CD14-positive monocyte (primary cell): ENCODE measurements at regions not wholly inside any gene's neighbourhood (a gene's known extent, or its start where the extent isn't known, plus 50 kb on each side); places are given as distances from the start of the nearest gene placed in this dataset.

Source experiments
- DNase-seq, 3 donors: peaks; one replicate each; pipeline ENCODE4 v3.0.0-alpha.2; 2011 to 2022
- H2AFZ ChIP-seq: 2 replicates; pipeline ENCODE4 v1.6.0; 2012; ENCODE audit warnings: mild to moderate bottlenecking, low read depth, low read length, inconsistent platforms; ENCODE audit not compliant: insufficient read depth, poor library complexity, severe bottlenecking
- H3K27ac ChIP-seq, 2 donors: 1 replicate in 1 of 2; 2 replicates in 1 of 2; pipeline ENCODE4 v1.5.1; 2012 to 2013; ENCODE audit warnings: low read length in 2 of 2, control low read depth in 1 of 2, inconsistent platforms in 1 of 2, low read depth in 1 of 2, mild to moderate bottlenecking in 1 of 2
- H3K27me3 ChIP-seq, 2 donors: one replicate each; pipeline versions ENCODE4 v1.6.0 to v1.6.1; 2011 to 2013; ENCODE audit warnings: low read length in 2 of 2; ENCODE audit not compliant: control insufficient read depth in 2 of 2, insufficient read depth in 2 of 2
- H3K36me3 ChIP-seq, 2 donors: replicated peaks in 1 of 2; 1 replicate in 1 of 2; 2 replicates in 1 of 2; pipeline versions ENCODE4 v1.5.1 to v1.6.1; 2012 to 2013; ENCODE audit warnings: low read length in 2 of 2, control low read depth in 1 of 2, inconsistent platforms in 1 of 2, mild to moderate bottlenecking in 1 of 2; ENCODE audit not compliant: insufficient read depth in 2 of 2, control insufficient read depth in 1 of 2
- H3K4me1 ChIP-seq, 2 donors: 1 replicate in 1 of 2; 2 replicates in 1 of 2; pipeline versions ENCODE4 v1.5.1 to v1.6.1; 2012 to 2013; ENCODE audit warnings: low read length in 2 of 2, control low read depth in 1 of 2, inconsistent platforms in 1 of 2, mild to moderate bottlenecking in 1 of 2, moderate library complexity in 1 of 2; ENCODE audit not compliant: insufficient read depth in 2 of 2, control insufficient read depth in 1 of 2
- H3K4me2 ChIP-seq: replicated peaks from 2 replicates; pipeline ENCODE3; 2012; ENCODE audit warnings: low read length, moderate library complexity, mild to moderate bottlenecking; ENCODE audit not compliant: poor library complexity, severe bottlenecking; ENCODE audit errors: extremely low read depth
- H3K4me3 ChIP-seq, 3 experiments: fragments of 200-600 bp in 1 of 3; sonication (generic) in 1 of 3; replicated peaks in 1 of 3; 1 replicate in 2 of 3; 2 replicates in 1 of 3; pipeline ENCODE4 v1.5.1; 2011 to 2013; ENCODE audit warnings: low read length in 3 of 3, mild to moderate bottlenecking in 3 of 3, control low read depth in 2 of 3, low read depth in 2 of 3, inconsistent platforms in 1 of 3, moderate library complexity in 1 of 3
- H3K79me2 ChIP-seq: 2 replicates; pipeline ENCODE4 v1.6.0; 2012; ENCODE audit warnings: mild to moderate bottlenecking, control low read depth, inconsistent platforms, low read length, moderate library complexity; ENCODE audit not compliant: insufficient read depth
- H3K9ac ChIP-seq: 2 replicates; pipeline ENCODE4 v1.6.0; 2017; ENCODE audit warnings: low read length, mild to moderate bottlenecking; ENCODE audit not compliant: insufficient read depth, poor library complexity, severe bottlenecking
- H3K9me3 ChIP-seq, 2 donors: replicated peaks in 1 of 2; 1 replicate in 1 of 2; 2 replicates in 1 of 2; pipeline versions ENCODE4 v1.5.1 to v1.6.1; 2012 to 2013; ENCODE audit warnings: low read length in 2 of 2, control low read depth in 1 of 2; ENCODE audit not compliant: control insufficient read depth in 1 of 2, insufficient read depth in 1 of 2
- H4K20me1 ChIP-seq: 2 replicates; pipeline ENCODE4 v1.6.0; 2012; ENCODE audit warnings: mild to moderate bottlenecking, low read length, control low read depth, moderate library complexity; ENCODE audit not compliant: insufficient read depth
- H3K27ac Mint-ChIP-seq, 7 donors: one replicate each; pipeline ENCODE4 v1.8.0; 2020; ENCODE audit warnings: mild to moderate bottlenecking in 7 of 7, mixed read lengths in 7 of 7, moderate library complexity in 6 of 7, inconsistent platforms in 2 of 7
- H3K27me3 Mint-ChIP-seq, 3 donors: one replicate each; pipeline ENCODE4 v1.8.0; 2021 to 2022; ENCODE audit warnings: low read depth in 3 of 3, mild to moderate bottlenecking in 3 of 3, mixed read lengths in 3 of 3, moderate library complexity in 3 of 3, inconsistent platforms in 1 of 3
- H3K36me3 Mint-ChIP-seq, 2 donors: one replicate each; pipeline ENCODE4 v1.8.0; 2020; ENCODE audit warnings: mixed read lengths in 2 of 2, inconsistent platforms in 1 of 2, mild to moderate bottlenecking in 1 of 2
- H3K4me1 Mint-ChIP-seq: one replicate; pipeline ENCODE4 v1.8.0; 2020; ENCODE audit warnings: mild to moderate bottlenecking, mixed read lengths
- H3K4me3 Mint-ChIP-seq, 2 donors: one replicate each; pipeline ENCODE4 v1.8.0; 2020; ENCODE audit warnings: mild to moderate bottlenecking in 2 of 2, mixed read lengths in 2 of 2, moderate library complexity in 1 of 2
- H3K9me3 Mint-ChIP-seq, 7 donors: one replicate each; pipeline ENCODE4 v1.8.0; 2020 to 2022; ENCODE audit warnings: mixed read lengths in 7 of 7, mild to moderate bottlenecking in 6 of 7, moderate library complexity in 6 of 7, inconsistent platforms in 2 of 7
- CTCF ChIP-seq: fragments of 200-600 bp; IDR thresholded peaks from one replicate; pipeline ENCODE4 v1.8.0; 2022; ENCODE audit warnings: antibody characterized with exemption, mild to moderate bottlenecking
- WGBS: methylation state at CpG from one replicate; pipeline ENCODE4 v1.1.5; 2013; ENCODE audit warnings: missing lambda C conversion rate; ENCODE audit not compliant: insufficient coverage; 5-methylcytosine and 5-hydroxymethylcytosine counted together
- intact Hi-C, 2 donors: fragments of 100-400 bp; cut with micrococcal nuclease; formaldehyde crosslinking; loops; one replicate each; pipeline versions ENCODE4 v1.15.0 to v1.15.1; 2023

- no peaks in the 10 kb centered on the region for H3K9me3 ChIP-seq
- Mint-ChIP-seq H3K4me3 (no peak overlapping the region), H3K36me3 (no peaks in the 10 kb centered on the region), H3K27ac (no peak overlapping the region), H3K27me3 (peaks cover 0 to 2% (median 0%) of the 10 kb centered on the region in 3 donors), H3K4me1 (no peaks in the 10 kb centered on the region), H3K9me3 (no peaks in the 10 kb centered on the region)
- no peaks in the 10 kb centered on the region for H3K36me3 ChIP-seq
- H3K79me2 ChIP-seq: no peaks in the 10 kb centered on the region
- H4K20me1 ChIP-seq: no peaks in the 10 kb centered on the region
- H3K4me2 ChIP-seq: no peak overlapping the region
- H3K27me3 ChIP-seq: no peaks in the 10 kb centered on the region
- H2AFZ ChIP-seq: no peak overlapping the region
- no peak overlapping the region for H3K27ac ChIP-seq
- TF ChIP-seq CTCF: no peak
- H3K9ac ChIP-seq: no peak overlapping the region
- H3K4me1 ChIP-seq: no peaks in the 10 kb centered on the region
- H3K4me3 ChIP-seq: no peak overlapping the region
- intact Hi-C loops: no loop called here
- DNase-seq: no peak
Measured at GRCh38 chr14:26995301-26995700, 397.5 kb upstream of the NOVA1 start.

GRCh38 chr14:26996246-26996645 lies 398.4 kb upstream of the NOVA1 start:
- H3K27me3 Mint-ChIP-seq: peaks cover 0 to 2% (median 0%) of the 10 kb centered on the region in 3 donors
- DNase-seq: no peak
- Histone ChIP-seq H3K27ac (no peak overlapping the region), H3K79me2 (no peaks in the 10 kb centered on the region), H3K4me3 (no peak overlapping the region), H3K36me3 (no peaks in the 10 kb centered on the region), H3K27me3 (no peaks in the 10 kb centered on the region), H4K20me1 (no peaks in the 10 kb centered on the region), H3K4me1 (no peaks in the 10 kb centered on the region), H3K9me3 (no peaks in the 10 kb centered on the region), H2AFZ (no peak overlapping the region), H3K9ac (no peak overlapping the region), H3K4me2 (no peak overlapping the region)
- no peak overlapping the region for H3K4me3 Mint-ChIP-seq
- peaks cover 0 to 4% (median 0%) of the 10 kb centered on the region in 7 donors for H3K9me3 Mint-ChIP-seq
- no peak for TF ChIP-seq CTCF
- intact Hi-C loops: no loop called here
- WGBS: 50% methylated on average over 1 of the region's 2 CpGs
- H3K36me3 Mint-ChIP-seq: no peaks in the 10 kb centered on the region
- H3K4me1 Mint-ChIP-seq: no peaks in the 10 kb centered on the region
- H3K27ac Mint-ChIP-seq: no peak overlapping the region
